HEK293T (cell line): ENCODE measurements at regions not wholly inside any gene's neighbourhood (a gene's known extent, or its start where the extent isn't known, plus 50 kb on each side); places are given as distances from the start of the nearest gene placed in this dataset.

ENCODE experiments used
- CTBP1 ChIP-seq: fragments of 450-650 bp; IDR thresholded peaks from 2 replicates; pipeline ENCODE4 v1.6.1; 2016; ENCODE audit warnings: borderline replicate concordance
- FOXA1 ChIP-seq: fragments of 450-650 bp; IDR thresholded peaks from 2 replicates; pipeline ENCODE4 v1.6.1; 2016; ENCODE audit warnings: mild to moderate bottlenecking
- SP1 ChIP-seq: fragments of 450-650 bp; IDR thresholded peaks from 2 replicates; pipeline ENCODE4 v1.6.1; 2017
- TF ChIP-seq, protein P1 (sequence below): fragments of 450-650 bp; IDR thresholded peaks from 2 replicates; pipeline ENCODE4 v1.6.1; 2016

DNA sequence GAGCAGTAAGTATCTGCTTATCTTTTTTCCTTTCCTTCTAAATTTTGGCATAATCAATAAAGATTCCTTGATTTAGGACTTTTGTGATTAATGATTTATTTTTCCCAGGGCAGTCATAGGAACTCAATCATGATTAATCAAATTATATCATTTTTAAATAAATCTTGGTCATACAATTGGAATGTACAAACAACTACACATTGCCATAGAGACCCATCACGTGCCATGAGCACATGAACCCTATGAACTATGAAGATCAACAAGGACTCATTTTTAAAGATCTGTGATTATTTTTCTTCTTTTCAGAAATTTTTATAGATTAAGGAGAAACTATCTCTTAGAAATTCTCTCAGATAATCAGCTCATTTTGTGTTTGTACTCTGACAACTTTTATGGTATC is 622.4 kb downstream of the BCKDHB start:
- TF ChIP-seq FOXA1 = no peak
- TF ChIP-seq CTBP1 = no peak
- TF ChIP-seq, protein P1, sequence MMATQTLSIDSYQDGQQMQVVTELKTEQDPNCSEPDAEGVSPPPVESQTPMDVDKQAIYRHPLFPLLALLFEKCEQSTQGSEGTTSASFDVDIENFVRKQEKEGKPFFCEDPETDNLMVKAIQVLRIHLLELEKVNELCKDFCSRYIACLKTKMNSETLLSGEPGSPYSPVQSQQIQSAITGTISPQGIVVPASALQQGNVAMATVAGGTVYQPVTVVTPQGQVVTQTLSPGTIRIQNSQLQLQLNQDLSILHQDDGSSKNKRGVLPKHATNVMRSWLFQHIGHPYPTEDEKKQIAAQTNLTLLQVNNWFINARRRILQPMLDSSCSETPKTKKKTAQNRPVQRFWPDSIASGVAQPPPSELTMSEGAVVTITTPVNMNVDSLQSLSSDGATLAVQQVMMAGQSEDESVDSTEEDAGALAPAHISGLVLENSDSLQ = no peak
- no peak for TF ChIP-seq SP1
